Neuronal stem cell (in vitro differentiated cells): ENCODE measurements at regions not wholly inside any gene's neighbourhood (a gene's known extent, or its start where the extent isn't known, plus 50 kb on each side); places are given as distances from the start of the nearest gene placed in this dataset.
A peak's percentile ranks its signal among the peaks of the same experiment; 100 is the strongest.

Experiments
- DNase-seq: peaks from one replicate; pipeline ENCODE4 v3.0.0-alpha.2; 2013; ENCODE audit warnings: low spot score
- H2AFZ ChIP-seq: one replicate; pipeline ENCODE4 v1.6.1; 2013; ENCODE audit warnings: mild to moderate bottlenecking, low read length, inconsistent platforms
- H2AK5ac ChIP-seq: 2 replicates; pipeline ENCODE4 v1.6.1; 2013; ENCODE audit warnings: low read depth, mild to moderate bottlenecking, inconsistent platforms, low read length, moderate library complexity, mixed read lengths
- H2BK120ac ChIP-seq: 2 replicates; pipeline ENCODE4 v1.6.1; 2013; ENCODE audit warnings: low read depth, mild to moderate bottlenecking, inconsistent platforms, low read length, moderate library complexity, mixed read lengths
- H2BK12ac ChIP-seq: one replicate; pipeline ENCODE4 v1.6.1; 2013; ENCODE audit warnings: low read length, inconsistent platforms
- H2BK15ac ChIP-seq: 2 replicates; pipeline ENCODE4 v1.6.1; 2013; ENCODE audit warnings: mild to moderate bottlenecking, low read length, inconsistent platforms, mixed read lengths
- H2BK5ac ChIP-seq: one replicate; pipeline ENCODE4 v1.6.1; 2013; ENCODE audit warnings: inconsistent platforms, mild to moderate bottlenecking, low read length, moderate library complexity
- H3K14ac ChIP-seq: one replicate; pipeline ENCODE4 v1.6.1; 2013; ENCODE audit warnings: low read length, inconsistent platforms
- H3K18ac ChIP-seq: 2 replicates; pipeline ENCODE4 v1.6.1; 2013; ENCODE audit warnings: low read length, inconsistent platforms
- H3K23ac ChIP-seq: 2 replicates; pipeline ENCODE4 v1.6.1; 2013; ENCODE audit warnings: low read depth, mild to moderate bottlenecking, mixed read lengths, low read length, inconsistent platforms; ENCODE audit not compliant: poor library complexity
- H3K27ac ChIP-seq: replicated peaks from 3 replicates; pipeline ENCODE4 v1.5.1; 2013; ENCODE audit warnings: low read length, inconsistent platforms
- H3K27me3 ChIP-seq, 3 experiments: 2 replicates each; pipeline ENCODE4 v1.6.1; 2013; ENCODE audit warnings: low read length in 3 of 3, mild to moderate bottlenecking in 2 of 3, inconsistent platforms in 1 of 3, low read depth in 1 of 3, mixed read lengths in 1 of 3, moderate library complexity in 1 of 3; ENCODE audit not compliant: control insufficient read depth in 3 of 3, insufficient read depth in 3 of 3
- H3K36me3 ChIP-seq, 2 donors: replicated peaks in 1 of 2; 2 replicates each; pipeline ENCODE4 v1.6.1; 2013; ENCODE audit warnings: low read length in 2 of 2; ENCODE audit not compliant: control insufficient read depth in 2 of 2, insufficient read depth in 2 of 2
- H3K4ac ChIP-seq: 2 replicates; pipeline ENCODE4 v1.6.1; 2013; ENCODE audit warnings: inconsistent platforms, mild to moderate bottlenecking, low read length, moderate library complexity
- H3K4me1 ChIP-seq, 2 donors: 1 replicate in 1 of 2; 2 replicates in 1 of 2; pipeline ENCODE4 v1.6.1; 2013; ENCODE audit warnings: low read length in 2 of 2, low read depth in 1 of 2; ENCODE audit not compliant: control insufficient read depth in 2 of 2, insufficient read depth in 1 of 2
- H3K4me2 ChIP-seq: one replicate; pipeline ENCODE4 v1.6.1; 2013; ENCODE audit warnings: mild to moderate bottlenecking, low read length, inconsistent platforms; ENCODE audit not compliant: insufficient read depth, poor library complexity, severe bottlenecking
- H3K4me3 ChIP-seq, 2 donors: 2 replicates each; pipeline ENCODE4 v1.5.1; 2013; ENCODE audit warnings: low read length in 2 of 2, mild to moderate bottlenecking in 2 of 2, inconsistent platforms in 1 of 2, moderate library complexity in 1 of 2
- H3K79me1 ChIP-seq: one replicate; pipeline ENCODE4 v1.6.1; 2013; ENCODE audit warnings: low read depth, mild to moderate bottlenecking, inconsistent platforms, low read length, moderate library complexity
- H3K9ac ChIP-seq: one replicate; pipeline ENCODE4 v1.6.1; 2013; ENCODE audit warnings: mild to moderate bottlenecking, low read depth, low read length, inconsistent platforms; ENCODE audit not compliant: poor library complexity
- H3K9me3 ChIP-seq, 2 donors: replicated peaks in 1 of 2; 2 replicates each; pipeline versions ENCODE3 to v1.6.1; 2013; ENCODE audit warnings: low read length in 2 of 2, mild to moderate bottlenecking in 2 of 2, inconsistent platforms in 1 of 2, low read depth in 1 of 2, mixed read lengths in 1 of 2, moderate library complexity in 1 of 2; ENCODE audit not compliant: control insufficient read depth in 2 of 2, insufficient read depth in 1 of 2
- H4K8ac ChIP-seq: one replicate; pipeline ENCODE4 v1.6.1; 2013; ENCODE audit warnings: low read depth, mild to moderate bottlenecking, inconsistent platforms, low read length, moderate library complexity
- H4K91ac ChIP-seq: one replicate; pipeline ENCODE4 v1.6.1; 2013; ENCODE audit warnings: low read length, low read depth, mild to moderate bottlenecking, inconsistent platforms; ENCODE audit not compliant: poor library complexity
- WGBS, 2 donors: extraction: QIAGEN DNeasy Blood & Tissue Kit; methylation state at CpG; one replicate each; pipeline ENCODE4 v1.1.7; 2013; ENCODE audit warnings: missing lambda C conversion rate in 2 of 2, mixed read lengths in 1 of 2; ENCODE audit not compliant: insufficient read length in 2 of 2, insufficient replicate concordance in 1 of 2; ENCODE audit errors: extremely low coverage in 2 of 2; 5-methylcytosine and 5-hydroxymethylcytosine counted together

GRCh38 chr12:88273450-88273849 is 131.3 kb downstream of the TMTC3 start:
- H3K27me3 ChIP-seq, result no peaks in the 10 kb centered on the region
- no peak overlapping the region for H2BK15ac ChIP-seq
- no peak overlapping the region for H2AFZ ChIP-seq
- WGBS, 2 donors, result no CpG with 5 or more reads among the region's 2 CpGs
- H4K91ac ChIP-seq, result no peak overlapping the region
- no peak overlapping the region for H2BK120ac ChIP-seq
- no peak overlapping the region for H3K18ac ChIP-seq
- no peaks in the 10 kb centered on the region for H3K9me3 ChIP-seq
- no peak overlapping the region for H3K14ac ChIP-seq
- H3K4me3 ChIP-seq, result no peak overlapping the region
- H3K4me1 ChIP-seq, result no peaks in the 10 kb centered on the region
- no peak overlapping the region for H2BK5ac ChIP-seq
- H3K23ac ChIP-seq, result no peak overlapping the region
- H3K27ac ChIP-seq, result no peak overlapping the region
- H3K79me1 ChIP-seq, result no peaks in the 10 kb centered on the region
- H2BK12ac ChIP-seq, result no peak overlapping the region
- no peak for DNase-seq
- no peak overlapping the region for H3K9ac ChIP-seq
- H4K8ac ChIP-seq, result no peak overlapping the region
- H3K4ac ChIP-seq, result no peak overlapping the region
- no peak overlapping the region for H3K4me2 ChIP-seq
- no peaks in the 10 kb centered on the region for H3K36me3 ChIP-seq
- H2AK5ac ChIP-seq, result no peak overlapping the region

GRCh38 chr12:88273875-88274274 is 131.8 kb downstream of the TMTC3 start:
- Histone ChIP-seq H3K36me3 (no peaks in the 10 kb centered on the region), H3K18ac (no peak overlapping the region), H3K4me3 (no peak overlapping the region), H3K4me2 (no peak overlapping the region), H2BK5ac (no peak overlapping the region), H2BK15ac (no peak overlapping the region), H3K27ac (no peak overlapping the region), H2AK5ac (no peak overlapping the region), H4K8ac (no peak overlapping the region), H2AFZ (peak overlapping the region; percentile 38), H2BK12ac (no peak overlapping the region), H3K4me1 (no peaks in the 10 kb centered on the region), H3K79me1 (no peaks in the 10 kb centered on the region), H3K9ac (no peak overlapping the region), H3K4ac (no peak overlapping the region), H2BK120ac (no peak overlapping the region), H3K27me3 (no peaks in the 10 kb centered on the region), H3K23ac (no peak overlapping the region), H3K14ac (no peak overlapping the region), H3K9me3 (no peaks in the 10 kb centered on the region), H4K91ac (no peak overlapping the region)
- WGBS, 2 donors, result no CpG with 5 or more reads among the region's 2 CpGs
- no peak for DNase-seq

- H4K91ac ChIP-seq, result no peak overlapping the region
- H3K4me2 ChIP-seq, result no peak overlapping the region
- H3K4me1 ChIP-seq, result no peaks in the 10 kb centered on the region
- H3K36me3 ChIP-seq, result no peaks in the 10 kb centered on the region
- H2BK120ac ChIP-seq, result no peak overlapping the region
- no peak overlapping the region for H3K4me3 ChIP-seq
- H3K27ac ChIP-seq, result no peak overlapping the region
- H2BK15ac ChIP-seq, result no peak overlapping the region
- no peak overlapping the region for H2BK12ac ChIP-seq
- no peaks in the 10 kb centered on the region for H3K27me3 ChIP-seq
- no peaks in the 10 kb centered on the region for H3K9me3 ChIP-seq
- no peak overlapping the region for H2BK5ac ChIP-seq
- no peak overlapping the region for H3K9ac ChIP-seq
- DNase-seq, result no peak
- H4K8ac ChIP-seq, result no peak overlapping the region
- no peak overlapping the region for H3K14ac ChIP-seq
- H3K18ac ChIP-seq, result no peak overlapping the region
- no peak overlapping the region for H2AFZ ChIP-seq
- no peak overlapping the region for H3K23ac ChIP-seq
- no peaks in the 10 kb centered on the region for H3K79me1 ChIP-seq
- H3K4ac ChIP-seq, result no peak overlapping the region
- no peak overlapping the region for H2AK5ac ChIP-seq
- WGBS, 2 donors, result no CpG with 5 or more reads among the region's 3 CpGs
Measured at GRCh38 chr12:88291498-88292131, 149.5 kb downstream of the TMTC3 start.

GRCh38 chr12:88298014-88298682 is 156.0 kb downstream of the TMTC3 start:
- H3K36me3 ChIP-seq, result no peaks in the 10 kb centered on the region
- no peak overlapping the region for H2BK5ac ChIP-seq
- no peak overlapping the region for H2BK15ac ChIP-seq
- DNase-seq, result no peak
- H3K9ac ChIP-seq, result no peak overlapping the region
- H3K27ac ChIP-seq, result no peak overlapping the region
- no peak overlapping the region for H2BK12ac ChIP-seq
- H3K27me3 ChIP-seq, result no peaks in the 10 kb centered on the region
- H3K4ac ChIP-seq, result no peak overlapping the region
- no peak overlapping the region for H3K18ac ChIP-seq
- no peak overlapping the region for H3K23ac ChIP-seq
- no peak overlapping the region for H2BK120ac ChIP-seq
- no peak overlapping the region for H2AK5ac ChIP-seq
- no peaks in the 10 kb centered on the region for H3K9me3 ChIP-seq
- H3K4me2 ChIP-seq, result no peak overlapping the region
- H3K4me1 ChIP-seq, result peaks cover 0 to 7% of the 10 kb centered on the region in 2 donors
- H3K14ac ChIP-seq, result no peak overlapping the region
- H4K91ac ChIP-seq, result no peak overlapping the region
- no peak overlapping the region for H4K8ac ChIP-seq
- no peak overlapping the region for H2AFZ ChIP-seq
- no peak overlapping the region for H3K4me3 ChIP-seq
- no peaks in the 10 kb centered on the region for H3K79me1 ChIP-seq
